ENCODE measurements at regions not wholly inside any gene's neighbourhood (a gene's known extent, or its start where the extent isn't known, plus 50 kb on each side); places are given as distances from the start of the nearest gene placed in this dataset.

- H3K27me3 ChIP-seq: no peaks in the 10 kb centered on the region
- H3K79me2 ChIP-seq: peaks cover 13% of the 10 kb centered on the region
- no peaks in the 10 kb centered on the region for H4K20me1 ChIP-seq (ENCODE audit: insufficient read depth, poor library complexity, severe bottlenecking)
- peaks cover 5% of the 10 kb centered on the region for H3K4me1 ChIP-seq (ENCODE audit: insufficient read depth)
- H2AFZ ChIP-seq: no peak overlapping the region
- H3K9me3 ChIP-seq (ENCODE audit: low read depth): no peaks in the 10 kb centered on the region
- peak overlapping the region; percentile 34 for H3K27ac ChIP-seq
- H3K4me3 ChIP-seq: no peak overlapping the region
- WGBS (ENCODE audit: low lambda C conversion rate, missing lambda C conversion rate): 78% methylated on average over 10 of the region's 10 CpGs
- H3K36me3 ChIP-seq (replicated peaks; ENCODE audit: insufficient read depth, low read depth): no peaks in the 10 kb centered on the region
- no peaks in the 10 kb centered on the region for H3K9me2 ChIP-seq (replicated peaks; ENCODE audit: insufficient read depth)
- TF ChIP-seq CTCF (IDR thresholded peaks at IDR 0.05; ENCODE audit: poor library complexity) (no peak), EZH2 (IDR thresholded peaks at IDR 0.05; ENCODE audit: borderline replicate concordance) (no peak), EZH2phosphoT487 (IDR thresholded peaks at IDR 0.05; ENCODE audit: low read depth, severe bottlenecking, unreplicated experiment) (no peak)
- no peak overlapping the region for H3K4me2 ChIP-seq
- no peak for DNase-seq (ENCODE audit: low spot score)
These were observed 77.4 kb upstream of the DOCK9 start for GRCh38 chr13:99055281-99055680.

GRCh38 chr13:99055735-99056134 lies 77.9 kb upstream of the DOCK9 start:
- Histone ChIP-seq H3K9me3 (ENCODE audit: low read depth) (no peaks in the 10 kb centered on the region), H3K4me1 (ENCODE audit: insufficient read depth) (peaks cover 7% of the 10 kb centered on the region), H3K27me3 (no peaks in the 10 kb centered on the region), H3K79me2 (peaks cover 12% of the 10 kb centered on the region), H3K4me3 (no peak overlapping the region), H2AFZ (no peak overlapping the region), H3K27ac (peak overlapping the region; percentile 34), H3K4me2 (no peak overlapping the region), H3K9me2 (replicated peaks; ENCODE audit: insufficient read depth) (no peaks in the 10 kb centered on the region), H4K20me1 (ENCODE audit: insufficient read depth, poor library complexity, severe bottlenecking) (no peaks in the 10 kb centered on the region), H3K36me3 (replicated peaks; ENCODE audit: insufficient read depth, low read depth) (no peaks in the 10 kb centered on the region)
- TF ChIP-seq CTCF (IDR thresholded peaks at IDR 0.05; ENCODE audit: poor library complexity) (no peak), EZH2 (IDR thresholded peaks at IDR 0.05; ENCODE audit: borderline replicate concordance) (no peak), EZH2phosphoT487 (IDR thresholded peaks at IDR 0.05; ENCODE audit: low read depth, severe bottlenecking, unreplicated experiment) (no peak)
- WGBS (ENCODE audit: low lambda C conversion rate, missing lambda C conversion rate): 77% methylated on average over 1 of the region's 1 CpG
- no peak for DNase-seq (ENCODE audit: low spot score)

GRCh38 chr13:99056381-99057014 lies 78.6 kb upstream of the DOCK9 start:
- H3K79me2 ChIP-seq: peaks cover 8% of the 10 kb centered on the region
- no peaks in the 10 kb centered on the region for H3K27me3 ChIP-seq
- no peak overlapping the region for H3K4me3 ChIP-seq
- H3K9me2 ChIP-seq (replicated peaks; ENCODE audit: insufficient read depth): no peaks in the 10 kb centered on the region
- TF ChIP-seq EZH2phosphoT487 (IDR thresholded peaks at IDR 0.05; ENCODE audit: low read depth, severe bottlenecking, unreplicated experiment) (no peak), EZH2 (IDR thresholded peaks at IDR 0.05; ENCODE audit: borderline replicate concordance) (no peak), CTCF (IDR thresholded peaks at IDR 0.05; ENCODE audit: poor library complexity) (no peak)
- WGBS (ENCODE audit: low lambda C conversion rate, missing lambda C conversion rate): 90% methylated on average over 7 of the region's 7 CpGs
- DNase-seq (ENCODE audit: low spot score): no peak
- no peak overlapping the region for H3K4me2 ChIP-seq
- no peak overlapping the region for H3K27ac ChIP-seq
- no peaks in the 10 kb centered on the region for H3K9me3 ChIP-seq (ENCODE audit: low read depth)
- H2AFZ ChIP-seq: no peak overlapping the region
- no peaks in the 10 kb centered on the region for H4K20me1 ChIP-seq (ENCODE audit: insufficient read depth, poor library complexity, severe bottlenecking)
- peaks cover 14% of the 10 kb centered on the region for H3K4me1 ChIP-seq (ENCODE audit: insufficient read depth)
- H3K36me3 ChIP-seq (replicated peaks; ENCODE audit: insufficient read depth, low read depth): no peaks in the 10 kb centered on the region

Measured in hepatocyte (in vitro differentiated cells).